ENCODE measurements at regions not wholly inside any gene's neighbourhood (a gene's known extent, or its start where the extent isn't known, plus 50 kb on each side); places are given as distances from the start of the nearest gene placed in this dataset.

- no peak for TF ChIP-seq POLR2A (IDR thresholded peaks at IDR 0.05; ENCODE audit: low read length)
- no peak for TF ChIP-seq GATA1 (IDR thresholded peaks at IDR 0.05; ENCODE audit: low read depth, low read length)
Observed at GRCh38 chr5:159439002-159439401, 108.7 kb upstream of the IL12B start.
